ENCODE measurements at regions not wholly inside any gene's neighbourhood (a gene's known extent, or its start where the extent isn't known, plus 50 kb on each side); places are given as distances from the start of the nearest gene placed in this dataset.

GRCh38 chr2:103520547-103520946 lies 758.7 kb downstream of the TMEM182 start:
- TF ChIP-seq POLR2AphosphoS5 (IDR thresholded peaks at IDR 0.05) (no peak), POLR2A (IDR thresholded peaks at IDR 0.05) (no peak), CTCF (IDR thresholded peaks at IDR 0.05 in 8 of 11, conservative IDR thresholded peaks at IDR 0.05 in 3 of 11) (no peak)
- WGBS, 5 donors = 81 to 90% (median 83%) methylated on average over 1 of the region's 1 CpG
- no peak overlapping the region for H3K27ac ChIP-seq
- peaks cover 0 to 24% (median 13%) of the 10 kb centered on the region in 8 donors for H3K9me3 ChIP-seq
- H3K4me1 ChIP-seq = no peaks in the 10 kb centered on the region
- H3K27me3 ChIP-seq (replicated peaks in 1 of 7) = no peaks in the 10 kb centered on the region
- intact Hi-C loops (cut with DNase I; ENCODE audit: low total_unique reads) = no loop called here
- no peak overlapping the region for H3K4me3 ChIP-seq
- DNase-seq = no peak
- no peaks in the 10 kb centered on the region for H3K36me3 ChIP-seq

- WGBS, 5 donors = 79 to 85% (median 82%) methylated on average over 2 of the region's 2 CpGs
- no peak for TF ChIP-seq CTCF (IDR thresholded peaks at IDR 0.05 in 8 of 11, conservative IDR thresholded peaks at IDR 0.05 in 3 of 11)
- TF ChIP-seq POLR2AphosphoS5 (IDR thresholded peaks at IDR 0.05) = no peak
- TF ChIP-seq POLR2A (IDR thresholded peaks at IDR 0.05) = no peak
- no peak for DNase-seq
- Histone ChIP-seq H3K9me3 (peaks cover 0 to 21% (median 9%) of the 10 kb centered on the region in 8 donors), H3K27me3 (replicated peaks in 1 of 7) (no peaks in the 10 kb centered on the region), H3K36me3 (no peaks in the 10 kb centered on the region), H3K4me3 (no peak overlapping the region), H3K4me1 (no peaks in the 10 kb centered on the region), H3K27ac (no peak overlapping the region)
- intact Hi-C loops (cut with DNase I; ENCODE audit: low total_unique reads) = no loop called here
These were observed 763.9 kb downstream of the TMEM182 start for GRCh38 chr2:103525756-103526155.

GRCh38 chr2:103526757-103527156 lies 764.9 kb downstream of the TMEM182 start:
- 74 to 87% (median 83%) methylated on average over 5 to 9 of the region's 9 CpGs for WGBS, 5 donors
- H3K4me1 ChIP-seq = no peaks in the 10 kb centered on the region
- H3K4me3 ChIP-seq = no peak overlapping the region
- intact Hi-C loops (cut with DNase I; ENCODE audit: low total_unique reads) = no loop called here
- TF ChIP-seq POLR2AphosphoS5 (IDR thresholded peaks at IDR 0.05) (no peak), POLR2A (IDR thresholded peaks at IDR 0.05) (no peak), CTCF (IDR thresholded peaks at IDR 0.05 in 8 of 11, conservative IDR thresholded peaks at IDR 0.05 in 3 of 11) (no peak)
- peak; percentile 53 for DNase-seq
- H3K36me3 ChIP-seq = no peaks in the 10 kb centered on the region
- peaks cover 0 to 22% (median 3%) of the 10 kb centered on the region in 8 donors for H3K9me3 ChIP-seq
- no peaks in the 10 kb centered on the region for H3K27me3 ChIP-seq (replicated peaks in 1 of 7)
- H3K27ac ChIP-seq = no peak overlapping the region

- Histone ChIP-seq H3K9me3 (peaks cover 0 to 22% (median 2%) of the 10 kb centered on the region in 8 donors), H3K36me3 (no peaks in the 10 kb centered on the region), H3K4me1 (no peaks in the 10 kb centered on the region), H3K27me3 (replicated peaks in 1 of 7) (no peaks in the 10 kb centered on the region), H3K27ac (no peak overlapping the region), H3K4me3 (no peak overlapping the region)
- no peak for DNase-seq
- TF ChIP-seq POLR2A (IDR thresholded peaks at IDR 0.05) (no peak), POLR2AphosphoS5 (IDR thresholded peaks at IDR 0.05) (no peak), CTCF (IDR thresholded peaks at IDR 0.05 in 8 of 11, conservative IDR thresholded peaks at IDR 0.05 in 3 of 11) (no peak)
- 49 to 60% (median 59%) methylated on average over 3 of the region's 3 CpGs for WGBS, 5 donors
- intact Hi-C loops (cut with DNase I; ENCODE audit: low total_unique reads) = no loop called here
These were observed 765.4 kb downstream of the TMEM182 start for GRCh38 chr2:103527278-103527677.
